Endothelial cell of umbilical vein (primary cell): ENCODE measurements at regions not wholly inside any gene's neighbourhood (a gene's known extent, or its start where the extent isn't known, plus 50 kb on each side); places are given as distances from the start of the nearest gene placed in this dataset.

Source experiments
- BruUV-seq: library from RNA; stranded (reverse); fragments of 400-500 nt; replicated peaks from 2 replicates; lab custom pipeline; 2021; lab: Mats Ljungman, UMichigan
- CTCF ChIA-PET: fragments of 300-600, 350-600 bp; sonication (Branson Sonifier 250); formaldehyde crosslinking; loops from one replicate; lab custom pipeline; 2021; ENCODE audit warnings: antibody characterized with exemption, inconsistent platforms; lab: Charles Lee
- POLR2A ChIA-PET: fragments of 300-600, 350-600 bp; sonication (Branson Sonifier 250); formaldehyde crosslinking; loops from one replicate; lab custom pipeline; 2021; ENCODE audit warnings: antibody characterized with exemption, inconsistent platforms; lab: Charles Lee
- DNase-seq: peaks from one replicate; pipeline ENCODE4 v3.0.0-alpha.2; 2011; ENCODE audit warnings: low read depth, low spot score
- FAIRE-seq: peaks from 2 replicates; lab custom pipeline; 2011; peaks lifted over from hg19 to GRCh38; lab: Jason Lieb, UNC
- H2AFZ ChIP-seq: 2 replicates; pipeline ENCODE4 v1.6.0; 2012; ENCODE audit warnings: low read depth, low read length, control low read depth, inconsistent platforms
- H3K27ac ChIP-seq: 2 replicates; pipeline ENCODE4 v1.5.1; 2011; ENCODE audit warnings: low read depth, mild to moderate bottlenecking, control low read depth, low read length, moderate library complexity; ENCODE audit not compliant: insufficient read depth
- H3K27me3 ChIP-seq, 2 experiments: 2 replicates each; pipeline versions ENCODE4 v1.6.0 to v1.6.1; 2011; ENCODE audit warnings: low read length in 2 of 2, mixed read lengths in 1 of 2; ENCODE audit not compliant: control insufficient read depth in 2 of 2, insufficient read depth in 2 of 2
- H3K36me3 ChIP-seq, 2 experiments: 2 replicates in 1 of 2; 3 replicates in 1 of 2; pipeline ENCODE4 v1.5.1; 2011; ENCODE audit warnings: low read length in 2 of 2, mild to moderate bottlenecking in 1 of 2, moderate library complexity in 1 of 2; ENCODE audit not compliant: control insufficient read depth in 2 of 2, insufficient read depth in 2 of 2; ENCODE audit errors: extremely low read depth in 1 of 2
- H3K4me1 ChIP-seq: 3 replicates; pipeline ENCODE4 v1.5.1; 2011; ENCODE audit warnings: mild to moderate bottlenecking, low read length; ENCODE audit not compliant: control insufficient read depth, insufficient read depth; ENCODE audit errors: extremely low read depth
- H3K4me2 ChIP-seq: 2 replicates; pipeline ENCODE4 v1.6.1; 2011; ENCODE audit warnings: low read length, control low read depth, mixed read lengths; ENCODE audit not compliant: insufficient read depth
- H3K4me3 ChIP-seq, 3 experiments: fragments of 200-600 bp in 1 of 3; sonication (generic), shearing (Covaris generic) in 1 of 3; replicated peaks in 1 of 3; 2 replicates each; pipeline ENCODE4 v1.5.1; 2011 to 2016; ENCODE audit warnings: control low read depth in 3 of 3, low read length in 3 of 3, mild to moderate bottlenecking in 2 of 3, inconsistent platforms in 1 of 3, low read depth in 1 of 3, moderate library complexity in 1 of 3; ENCODE audit not compliant: insufficient read depth in 1 of 3
- H3K79me2 ChIP-seq: 2 replicates; pipeline ENCODE4 v1.6.0; 2012; ENCODE audit warnings: low read length, inconsistent platforms; ENCODE audit not compliant: control insufficient read depth, insufficient read depth
- H3K9ac ChIP-seq: replicated peaks from 2 replicates; pipeline ENCODE3; 2011; ENCODE audit warnings: low read length, control low read depth; ENCODE audit not compliant: insufficient read depth; ENCODE audit errors: extremely low read depth
- H3K9me1 ChIP-seq: replicated peaks from 3 replicates; pipeline ENCODE4 v1.6.0; 2011; ENCODE audit warnings: mild to moderate bottlenecking, low read length; ENCODE audit not compliant: control insufficient read depth, insufficient read depth; ENCODE audit errors: extremely low read depth
- H3K9me3 ChIP-seq: replicated peaks from 2 replicates; pipeline ENCODE4 v1.5.1; 2012; ENCODE audit warnings: low read length, inconsistent platforms; ENCODE audit not compliant: control insufficient read depth, insufficient read depth
- H4K20me1 ChIP-seq: replicated peaks from 2 replicates; pipeline ENCODE3; 2011; ENCODE audit warnings: mild to moderate bottlenecking, low read length; ENCODE audit not compliant: control insufficient read depth, insufficient read depth; ENCODE audit errors: extremely low read depth
- EZH2 ChIP-seq: IDR thresholded peaks from 2 replicates; pipeline ENCODE4 v1.6.1; 2012; ENCODE audit warnings: borderline replicate concordance, low read depth, mild to moderate bottlenecking, moderate library complexity, low read length, inconsistent platforms; ENCODE audit not compliant: severe bottlenecking
- FOS ChIP-seq: IDR thresholded peaks from 2 replicates; pipeline ENCODE4 v1.6.1; 2011; ENCODE audit warnings: mild to moderate bottlenecking, low read length, moderate library complexity, borderline replicate concordance; ENCODE audit not compliant: insufficient read depth
- GATA2 ChIP-seq: IDR thresholded peaks from 2 replicates; pipeline ENCODE4 v1.7.0; 2011; ENCODE audit warnings: low read depth, mild to moderate bottlenecking, moderate library complexity, mixed read lengths, low read length; ENCODE audit not compliant: insufficient read length, insufficient read depth
- JUN ChIP-seq: IDR thresholded peaks from 2 replicates; pipeline ENCODE4 v1.6.1; 2011; ENCODE audit warnings: borderline replicate concordance, low read depth; ENCODE audit not compliant: insufficient read length, insufficient read depth
- MYC ChIP-seq: IDR thresholded peaks from one replicate; pipeline ENCODE4 v1.6.1; 2011; ENCODE audit warnings: mild to moderate bottlenecking, low read depth, low read length
- POLR2A ChIP-seq: IDR thresholded peaks from 2 replicates; pipeline ENCODE4 v1.6.1; 2012; ENCODE audit warnings: low read depth, mild to moderate bottlenecking, control low read depth, low read length
- POLR2AphosphoS5 ChIP-seq: IDR thresholded peaks from 2 replicates; pipeline ENCODE4 v1.6.1; 2012; ENCODE audit warnings: low read depth, mild to moderate bottlenecking, control low read depth, low read length, moderate library complexity; ENCODE audit not compliant: insufficient read depth
- dilution Hi-C: fragments of 300-500 bp; cut with MboI; formaldehyde crosslinking; loops from one replicate; pipeline ENCODE4 v1.15.0; 2019; ENCODE audit warnings: low sequenced_read_pairs; ENCODE audit not compliant: extremely low pct_ligation_motif_present
- intact Hi-C: fragments of 100-400 bp; cut with micrococcal nuclease; formaldehyde crosslinking; loops from one replicate; pipeline ENCODE4 v1.10.0; 2022
- TF ChIP-seq, protein P1 (sequence below): IDR thresholded peaks from 2 replicates; pipeline ENCODE4 v1.6.1; 2011; ENCODE audit not compliant: insufficient read depth, insufficient read length
- TF ChIP-seq, protein P2 (sequence below), 2 donors: IDR thresholded peaks; 1 replicate in 1 of 2; 2 replicates in 1 of 2; pipeline ENCODE4 v1.5.1; 2011; ENCODE audit warnings: low read length in 2 of 2, mild to moderate bottlenecking in 2 of 2, moderate library complexity in 2 of 2, control low read depth in 1 of 2, inconsistent platforms in 1 of 2, low read depth in 1 of 2; ENCODE audit not compliant: insufficient read depth in 1 of 2; ENCODE audit errors: extremely low read depth in 1 of 2

DNA sequence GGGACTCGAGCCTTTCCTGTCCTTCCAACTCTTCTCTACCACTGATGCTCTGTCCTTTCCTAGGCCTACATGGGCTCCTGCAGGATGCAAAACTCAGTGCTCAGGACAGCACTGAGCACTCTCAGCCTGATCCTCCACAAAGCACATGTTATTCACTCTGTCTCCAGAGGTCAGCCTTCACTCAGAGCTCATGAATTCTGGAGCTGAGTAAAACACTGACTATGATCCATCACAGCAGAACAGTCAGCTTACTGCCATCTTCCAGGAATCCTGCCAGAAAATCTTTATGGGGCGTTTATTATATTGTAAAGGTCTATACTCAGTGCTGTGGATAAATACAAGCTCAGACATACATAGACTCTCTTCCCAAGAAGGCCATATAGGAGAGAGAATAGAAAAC, 121.5 kb upstream of the CPEB2 start:
- no peak overlapping the region for H3K4me2 ChIP-seq
- no peak overlapping the region for H3K27ac ChIP-seq
- no peak overlapping the region for H3K9ac ChIP-seq
- dilution Hi-C loops, result no loop called here
- CTCF ChIA-PET, result no interaction called here
- H3K79me2 ChIP-seq, result no peaks in the 10 kb centered on the region
- H4K20me1 ChIP-seq, result no peaks in the 10 kb centered on the region
- no peaks in the 10 kb centered on the region for H3K9me1 ChIP-seq
- no peaks in the 10 kb centered on the region for H3K9me3 ChIP-seq
- DNase-seq, result no peak
- no TSS peak for BruUV-seq
- no peaks in the 10 kb centered on the region for H3K4me1 ChIP-seq
- TF ChIP-seq FOS (no peak), POLR2A (no peak), MYC (no peak), JUN (no peak), GATA2 (no peak), POLR2AphosphoS5 (no peak), EZH2 (no peak)
- TF ChIP-seq, protein P1, sequence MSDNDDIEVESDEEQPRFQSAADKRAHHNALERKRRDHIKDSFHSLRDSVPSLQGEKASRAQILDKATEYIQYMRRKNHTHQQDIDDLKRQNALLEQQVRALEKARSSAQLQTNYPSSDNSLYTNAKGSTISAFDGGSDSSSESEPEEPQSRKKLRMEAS, result no peak
- TF ChIP-seq, protein P2, sequence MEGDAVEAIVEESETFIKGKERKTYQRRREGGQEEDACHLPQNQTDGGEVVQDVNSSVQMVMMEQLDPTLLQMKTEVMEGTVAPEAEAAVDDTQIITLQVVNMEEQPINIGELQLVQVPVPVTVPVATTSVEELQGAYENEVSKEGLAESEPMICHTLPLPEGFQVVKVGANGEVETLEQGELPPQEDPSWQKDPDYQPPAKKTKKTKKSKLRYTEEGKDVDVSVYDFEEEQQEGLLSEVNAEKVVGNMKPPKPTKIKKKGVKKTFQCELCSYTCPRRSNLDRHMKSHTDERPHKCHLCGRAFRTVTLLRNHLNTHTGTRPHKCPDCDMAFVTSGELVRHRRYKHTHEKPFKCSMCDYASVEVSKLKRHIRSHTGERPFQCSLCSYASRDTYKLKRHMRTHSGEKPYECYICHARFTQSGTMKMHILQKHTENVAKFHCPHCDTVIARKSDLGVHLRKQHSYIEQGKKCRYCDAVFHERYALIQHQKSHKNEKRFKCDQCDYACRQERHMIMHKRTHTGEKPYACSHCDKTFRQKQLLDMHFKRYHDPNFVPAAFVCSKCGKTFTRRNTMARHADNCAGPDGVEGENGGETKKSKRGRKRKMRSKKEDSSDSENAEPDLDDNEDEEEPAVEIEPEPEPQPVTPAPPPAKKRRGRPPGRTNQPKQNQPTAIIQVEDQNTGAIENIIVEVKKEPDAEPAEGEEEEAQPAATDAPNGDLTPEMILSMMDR (IDR thresholded peaks at IDR 0.05; ENCODE audit: extremely low read depth in 1 of 2, insufficient read depth in 1 of 2, low read depth in 1 of 2, low read length in 2 of 2), result no peak
- no peaks in the 10 kb centered on the region for H3K36me3 ChIP-seq
- intact Hi-C loops, result no loop called here
- H3K4me3 ChIP-seq, result no peak overlapping the region
- no peaks in the 10 kb centered on the region for H3K27me3 ChIP-seq
- POLR2A ChIA-PET, result no interaction called here
- FAIRE-seq, result no peak
- H2AFZ ChIP-seq, result no peak overlapping the region
